Activated CD4-positive, alpha-beta T cell treated with anti-CD3 and anti-CD28 coated beads for 24 hours (primary cell): ENCODE measurements at regions not wholly inside any gene's neighbourhood (a gene's known extent, or its start where the extent isn't known, plus 50 kb on each side); places are given as distances from the start of the nearest gene placed in this dataset.
"Not testable (repeated sequence)": the region's sequence is repeated elsewhere in the genome, so short reads cannot be mapped to it uniquely, and the experiment has no call there.

Source experiments
- DNase-seq, 2 donors: peaks; one replicate each; pipeline ENCODE4 v3.0.0-alpha.2; 2020; ENCODE audit warnings: low read depth in 2 of 2

- DNase-seq, result no peak
These were observed 103.8 kb upstream of the LANCL2 start for GRCh38 chr7:55261386-55261770.

DNA sequence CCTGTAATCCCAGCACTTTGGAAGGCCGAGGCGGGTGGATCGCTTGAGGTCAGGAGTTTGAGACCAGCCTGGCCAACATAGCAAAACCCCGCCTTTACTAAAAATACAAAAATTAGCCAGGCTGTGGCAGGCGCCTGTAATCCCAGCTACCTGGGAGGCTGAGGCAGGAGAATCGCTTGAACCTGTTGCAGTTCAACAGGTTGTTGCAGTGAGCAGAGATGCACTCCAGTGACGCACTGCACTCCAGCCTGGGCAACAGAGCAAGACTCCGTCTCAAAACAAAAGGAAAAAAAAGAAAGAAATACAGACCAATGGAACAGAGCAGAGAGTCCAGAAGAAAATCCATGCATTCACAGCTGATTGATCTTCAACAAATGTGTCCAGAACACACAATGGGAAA lies 99.8 kb upstream of the LANCL2 start:
- not testable (repeated sequence) for DNase-seq

DNA sequence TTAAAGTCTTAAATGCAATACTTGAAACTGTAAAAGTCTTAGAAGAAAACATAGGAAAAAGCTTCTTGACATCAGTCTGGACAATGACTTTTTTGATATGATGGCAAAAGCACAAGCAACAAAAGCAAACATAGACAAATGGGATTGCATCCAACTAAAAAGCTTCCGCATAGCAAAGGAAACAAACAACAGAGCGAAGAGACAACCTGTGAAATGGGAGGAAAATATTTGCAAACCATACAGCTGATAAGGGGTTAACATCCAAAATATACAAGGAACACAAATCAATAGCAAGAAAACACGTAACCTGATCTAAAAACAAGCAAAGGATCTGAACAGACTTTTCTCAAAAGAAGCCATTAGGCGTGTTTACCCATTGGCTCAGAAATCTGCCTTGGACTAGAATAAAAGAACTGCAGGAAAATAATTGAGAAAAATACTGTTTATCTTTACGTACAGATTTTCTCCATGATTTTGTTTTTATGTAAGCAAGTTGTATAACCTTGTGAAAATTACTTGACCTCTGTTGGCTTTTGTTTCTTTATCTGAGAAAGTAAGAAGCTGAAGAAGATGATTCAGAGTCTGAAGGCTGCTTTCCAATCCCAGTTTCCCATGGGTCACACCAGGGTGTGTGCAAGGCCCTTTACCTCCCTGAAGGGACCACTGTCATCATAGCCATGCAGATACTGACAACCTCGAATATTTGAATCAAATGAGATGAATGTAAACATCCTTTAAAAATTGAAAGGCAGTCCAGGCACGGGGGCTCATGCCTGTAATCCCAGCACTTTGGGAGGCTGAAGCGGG lies 99.1 kb upstream of the LANCL2 start:
- no peak for DNase-seq

- DNase-seq, result no peak
These were observed 94.0 kb upstream of the LANCL2 start for GRCh38 chr7:55271069-55271626.

DNA sequence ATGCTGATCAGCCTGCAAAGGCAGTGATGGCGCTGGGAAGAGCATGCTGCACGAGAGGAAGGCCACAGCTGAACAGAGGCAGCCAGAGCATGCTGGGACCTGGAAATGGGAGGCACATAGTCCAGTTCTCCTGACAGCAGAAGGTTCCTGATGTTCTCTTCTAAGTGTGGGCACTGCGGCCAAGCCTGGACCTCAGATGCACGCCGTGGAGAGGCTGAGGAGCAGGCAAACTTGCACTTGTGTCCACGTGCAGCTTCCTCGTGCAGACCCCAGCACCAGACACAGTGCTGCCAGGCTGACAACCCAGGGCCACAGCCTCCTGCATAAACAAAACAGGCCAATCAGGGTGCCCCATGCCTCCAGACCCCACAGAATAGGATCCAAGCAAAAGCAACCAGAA lies 93.5 kb upstream of the LANCL2 start:
- no peak for DNase-seq

DNA sequence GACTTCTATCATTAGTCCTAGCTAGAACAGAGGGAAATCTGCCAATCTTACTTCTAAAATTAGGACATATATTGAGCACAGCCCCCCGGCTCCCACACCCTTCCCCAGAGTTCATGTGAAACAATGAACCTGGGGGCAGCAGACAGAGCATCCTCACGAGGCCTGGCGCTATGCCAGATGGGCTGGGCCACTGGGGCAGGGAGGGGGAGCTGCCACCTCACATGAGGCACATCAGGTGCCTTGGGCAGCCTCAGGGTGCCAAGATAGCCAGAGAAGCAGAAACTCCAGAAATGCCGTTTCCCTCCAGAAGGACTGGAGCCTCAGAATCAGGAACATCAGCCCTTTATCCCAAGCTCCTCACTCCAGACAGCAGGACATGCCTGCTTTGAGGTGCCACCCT lies 92.8 kb upstream of the LANCL2 start:
- DNase-seq, result no peak

GRCh38 chr7:55273186-55273980 lies 91.8 kb upstream of the LANCL2 start:
- no peak for DNase-seq

DNA sequence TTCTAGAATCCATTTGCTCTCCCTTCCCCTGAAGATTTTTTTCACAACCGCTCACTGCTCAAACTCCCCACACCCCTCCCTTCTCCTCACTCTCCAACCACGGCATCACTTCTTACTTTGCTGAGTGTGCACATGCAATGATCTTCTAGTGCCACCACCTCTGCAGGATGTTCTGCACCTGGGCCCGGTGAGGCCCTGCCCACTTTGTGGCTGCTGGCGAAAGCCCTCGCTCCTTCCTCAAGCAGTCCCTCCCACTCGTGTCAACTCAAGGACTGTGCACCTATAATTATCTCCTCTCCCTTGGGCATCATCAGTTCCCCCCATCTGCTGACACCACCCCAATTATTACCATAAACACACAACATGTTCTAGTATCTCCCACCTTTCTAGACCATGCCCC lies 91.0 kb upstream of the LANCL2 start:
- no peak for DNase-seq

DNA sequence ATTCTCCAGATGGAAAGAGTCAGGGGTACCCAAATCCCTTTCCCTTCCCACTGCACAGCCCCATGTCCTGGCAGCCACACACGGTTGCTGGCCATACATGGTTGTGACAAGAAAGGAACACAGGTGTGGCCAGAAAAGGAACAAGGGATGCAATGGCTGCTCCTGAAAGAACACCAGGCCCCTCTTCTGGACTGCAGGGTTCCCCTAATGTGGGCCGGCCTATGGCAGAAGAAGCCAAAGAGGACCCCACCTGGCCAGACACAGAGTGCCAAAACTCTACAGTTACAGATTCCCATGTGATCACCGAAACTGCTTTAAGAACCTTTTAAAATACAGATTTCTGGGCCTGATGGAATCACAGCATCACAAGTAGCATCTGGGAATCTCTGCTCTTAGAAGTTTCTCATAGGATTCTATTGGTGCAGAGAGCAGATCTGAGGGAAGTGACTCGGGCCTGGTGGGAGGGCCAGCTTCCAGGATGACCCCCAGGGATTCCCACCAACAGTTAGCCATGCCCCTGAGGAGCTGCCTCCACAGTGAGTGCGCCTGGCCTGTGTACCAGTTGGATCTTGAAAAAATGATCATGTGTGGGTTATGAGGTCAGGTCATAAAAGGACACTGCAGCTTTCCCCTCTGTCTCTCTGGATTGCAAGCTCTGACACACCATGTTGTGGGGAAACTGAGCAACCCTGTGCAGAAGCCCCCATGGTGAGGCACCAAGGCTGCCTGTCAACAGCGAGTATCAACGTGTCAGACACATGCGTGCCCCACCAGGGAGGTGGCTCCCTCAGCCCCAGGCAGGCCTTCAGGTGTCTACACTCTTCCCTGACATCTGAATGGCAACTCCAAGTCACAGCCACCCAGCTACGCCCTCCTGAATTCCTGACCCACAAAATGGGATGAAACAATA lies 89.6 kb upstream of the LANCL2 start:
- DNase-seq, result no peak

GRCh38 chr7:55276572-55277295 lies 88.4 kb upstream of the LANCL2 start:
- no peak for DNase-seq

DNA sequence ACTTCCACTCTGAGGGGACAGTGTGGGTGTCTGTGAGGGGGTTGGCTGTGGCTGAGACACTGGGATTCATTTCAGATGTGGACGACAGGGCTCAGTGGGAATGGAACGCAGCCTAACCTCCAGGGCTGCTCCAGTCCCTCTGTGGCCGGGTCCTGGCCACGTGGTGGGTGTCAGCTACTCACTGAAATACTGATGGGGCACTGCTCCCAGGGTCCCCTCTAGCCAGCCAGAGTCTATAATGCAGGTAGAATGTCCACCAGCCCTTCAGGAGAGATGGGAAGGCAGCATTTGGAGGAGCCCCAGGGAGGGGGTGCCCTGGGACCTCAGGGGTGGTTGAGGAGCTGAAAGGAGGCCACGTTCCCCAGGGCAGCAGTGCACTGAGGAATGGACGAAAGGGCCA lies 87.2 kb upstream of the LANCL2 start:
- DNase-seq, result no peak

DNA sequence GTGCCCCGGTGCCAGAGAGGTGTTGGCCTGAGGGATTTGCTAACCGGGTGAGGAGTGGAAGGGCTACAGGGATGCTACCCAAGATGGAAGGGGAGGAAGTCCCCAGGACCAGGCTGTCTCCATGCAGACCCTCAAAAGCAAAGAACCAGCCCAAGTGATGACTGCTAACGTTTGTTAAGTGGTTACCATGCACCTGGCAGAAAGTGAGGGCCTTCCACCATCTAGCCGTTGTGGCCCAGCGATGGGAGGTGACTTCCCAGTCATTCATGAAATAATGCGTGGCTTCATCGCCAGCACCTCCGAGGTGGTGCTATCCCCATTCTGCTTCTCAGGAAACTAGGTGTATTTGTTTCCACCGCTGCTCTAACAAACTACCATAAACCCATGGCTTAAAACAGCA lies 86.8 kb upstream of the LANCL2 start:
- DNase-seq, result no peak

GRCh38 chr7:55279080-55279845 lies 85.9 kb upstream of the LANCL2 start:
- DNase-seq, result no peak

- peak; percentile 51 to 54 for DNase-seq
These were observed 85.1 kb upstream of the LANCL2 start for GRCh38 chr7:55280031-55280454.

DNA sequence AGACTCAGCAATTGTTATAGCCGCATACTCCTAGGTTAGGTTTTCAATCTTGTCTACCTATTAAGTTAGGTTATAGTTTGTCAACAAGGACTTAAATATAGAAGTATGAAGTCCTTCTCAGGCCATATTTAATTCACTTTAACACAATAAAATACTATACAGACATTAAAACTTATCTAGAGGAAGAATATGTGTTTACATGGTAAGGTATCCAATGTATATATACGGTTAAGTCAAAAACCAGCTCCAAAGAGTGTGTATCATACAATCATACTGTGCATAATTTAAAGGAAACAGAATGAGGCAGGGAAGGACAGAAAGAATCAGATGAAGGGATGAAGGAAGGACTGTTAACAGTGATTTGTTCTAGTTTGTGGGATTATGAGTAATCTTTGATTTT lies 79.5 kb upstream of the LANCL2 start:
- no peak for DNase-seq

DNA sequence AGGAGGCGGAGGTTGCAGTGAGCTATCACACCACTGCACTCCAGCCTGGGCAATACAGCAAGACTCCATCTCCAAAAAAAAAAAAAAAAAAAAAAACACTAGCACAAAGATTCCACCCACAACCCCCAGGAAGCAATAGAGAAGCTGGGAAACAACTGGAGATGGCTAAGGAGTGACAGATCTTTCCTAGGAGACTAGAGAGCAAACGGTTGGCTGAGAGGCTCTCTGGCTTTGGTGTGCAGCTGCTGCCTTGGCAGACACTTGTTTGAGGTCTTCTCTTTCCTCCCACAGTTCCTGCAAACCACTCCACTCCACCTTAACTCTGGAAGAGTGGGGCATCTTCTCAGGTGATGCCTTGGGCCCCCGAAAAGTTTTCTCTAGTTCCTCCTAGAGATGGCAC lies 78.5 kb upstream of the LANCL2 start:
- no peak for DNase-seq

GRCh38 chr7:55288070-55288824 lies 76.9 kb upstream of the LANCL2 start:
- DNase-seq, result no peak

DNA sequence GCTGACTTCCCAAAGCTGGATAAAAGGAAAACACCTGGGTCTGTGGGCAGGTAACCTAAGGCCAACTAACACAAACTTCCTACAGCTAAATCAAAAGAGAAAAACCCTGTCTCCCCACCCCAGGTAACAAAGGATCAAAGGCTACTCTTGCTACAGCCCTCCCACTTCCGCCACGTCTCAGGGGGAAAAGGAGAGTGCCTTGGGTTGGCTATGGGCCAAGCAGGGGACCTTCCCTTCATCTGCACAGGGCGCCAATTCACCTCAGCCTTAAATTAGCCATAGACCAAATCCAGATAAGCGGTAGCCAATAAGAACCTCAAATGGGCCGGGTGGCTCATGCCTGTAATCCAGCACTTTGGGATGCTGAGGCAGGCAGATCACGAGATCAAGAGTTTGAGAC lies 69.1 kb upstream of the LANCL2 start:
- DNase-seq, result no peak

GRCh38 chr7:55299273-55299967 lies 65.7 kb upstream of the LANCL2 start:
- DNase-seq, result no peak
